ENCODE measurements at regions not wholly inside any gene's neighbourhood (a gene's known extent, or its start where the extent isn't known, plus 50 kb on each side); places are given as distances from the start of the nearest gene placed in this dataset.

DNA sequence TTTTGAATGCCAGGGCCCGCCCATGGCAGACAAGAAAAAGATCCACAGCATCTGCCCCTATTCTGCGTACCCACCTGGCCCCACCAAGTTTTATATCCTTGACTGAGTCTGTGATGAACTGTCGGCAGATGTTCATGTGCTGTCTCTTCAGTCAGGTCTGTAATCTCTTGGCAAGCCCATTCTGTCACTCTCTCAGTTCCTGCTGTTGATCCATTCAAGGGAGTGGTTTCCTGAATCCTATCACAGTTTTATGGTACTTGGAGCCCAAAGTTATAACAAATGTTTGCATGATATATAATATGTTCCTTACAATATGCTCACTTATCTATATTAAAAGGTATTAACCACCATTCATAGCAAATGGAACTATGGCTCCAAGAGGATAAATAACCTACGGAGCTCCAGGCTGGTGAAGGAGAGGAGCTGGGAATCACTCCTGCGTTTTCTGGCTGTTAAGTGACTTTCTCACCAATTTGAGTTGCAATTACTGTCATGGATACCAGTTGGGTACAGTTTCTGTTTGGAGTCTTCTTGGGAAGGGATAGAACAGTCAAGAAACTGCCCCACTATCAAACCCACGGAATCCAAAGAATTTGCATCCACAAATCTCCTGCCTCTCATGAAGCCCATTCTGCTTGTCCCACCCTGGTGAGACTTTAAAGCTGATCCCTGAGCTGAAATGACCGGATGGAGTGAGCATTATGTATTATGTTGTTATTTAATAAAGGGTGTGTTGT, 103.4 kb upstream of the SPRY4 start:
- DNase-seq (no peak), ATAC-seq (replicated peaks) (no peak)
- H3K27ac Mint-ChIP-seq: no peak overlapping the region
- no peaks in the 10 kb centered on the region for H3K9me3 Mint-ChIP-seq
- peaks cover 0 to 2% of the 10 kb centered on the region in 2 donors for H3K36me3 Mint-ChIP-seq
- no peak overlapping the region for H3K4me3 Mint-ChIP-seq
- peaks cover 31 to 42% of the 10 kb centered on the region in 2 donors for H3K4me1 Mint-ChIP-seq
- peaks cover 0 to 5% of the 10 kb centered on the region in 2 donors for H3K27me3 Mint-ChIP-seq

DNA sequence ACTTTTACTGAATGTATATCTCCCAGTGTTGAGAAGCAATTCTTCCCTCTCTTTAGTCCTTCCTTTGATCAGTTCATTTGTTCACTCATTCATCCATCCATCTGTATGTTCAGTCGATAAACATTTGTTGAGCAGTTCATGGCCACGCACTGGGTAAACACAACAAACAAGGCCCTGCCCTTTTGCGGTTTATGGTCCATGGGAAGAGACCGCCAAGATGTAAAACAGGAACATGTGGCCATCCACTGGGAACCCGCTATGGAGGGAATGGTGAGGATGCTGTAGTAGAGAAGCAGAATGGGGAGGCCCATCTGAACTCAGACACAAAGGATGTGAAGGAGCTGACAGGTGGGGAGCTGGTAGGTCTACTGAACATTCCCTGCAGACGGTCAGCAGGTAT, 102.7 kb upstream of the SPRY4 start:
- H3K4me3 Mint-ChIP-seq: no peak overlapping the region
- ATAC-seq (replicated peaks): no peak

DNA sequence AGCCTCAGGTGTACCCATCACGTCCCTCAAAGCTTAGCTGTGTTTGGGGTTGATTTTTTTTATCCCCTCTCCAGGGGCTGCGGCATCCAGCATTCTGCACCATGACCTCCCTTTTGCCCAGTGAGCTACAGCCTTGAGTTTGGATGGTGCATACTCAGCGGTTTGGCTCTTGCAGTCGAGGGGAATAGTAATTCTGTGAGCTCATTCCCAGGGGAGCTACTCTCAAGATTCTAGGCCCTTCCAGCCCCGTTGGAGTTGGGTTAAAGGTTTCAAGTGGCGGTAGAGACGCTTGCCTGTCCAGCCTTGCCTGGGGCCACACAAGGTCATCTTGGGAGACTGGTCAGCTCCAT, 102.2 kb upstream of the SPRY4 start:
- Mint-ChIP-seq H3K9me3 (no peaks in the 10 kb centered on the region), H3K4me1 (peaks cover 23 to 35% of the 10 kb centered on the region in 2 donors), H3K27me3 (peaks cover 0 to 5% of the 10 kb centered on the region in 2 donors), H3K36me3 (peaks cover 0 to 2% of the 10 kb centered on the region in 2 donors), H3K27ac (no peak overlapping the region), H3K4me3 (no peak overlapping the region)
- no peak for DNase-seq
- ATAC-seq (replicated peaks): no peak

More for the DNA sequence above, 102.7 kb upstream of the SPRY4 start:
- no peak for DNase-seq
- Mint-ChIP-seq H3K9me3 (no peaks in the 10 kb centered on the region), H3K27ac (no peak overlapping the region), H3K4me1 (peaks cover 27 to 40% of the 10 kb centered on the region in 2 donors), H3K27me3 (peaks cover 0 to 5% of the 10 kb centered on the region in 2 donors), H3K36me3 (peaks cover 0 to 2% of the 10 kb centered on the region in 2 donors)

DNA sequence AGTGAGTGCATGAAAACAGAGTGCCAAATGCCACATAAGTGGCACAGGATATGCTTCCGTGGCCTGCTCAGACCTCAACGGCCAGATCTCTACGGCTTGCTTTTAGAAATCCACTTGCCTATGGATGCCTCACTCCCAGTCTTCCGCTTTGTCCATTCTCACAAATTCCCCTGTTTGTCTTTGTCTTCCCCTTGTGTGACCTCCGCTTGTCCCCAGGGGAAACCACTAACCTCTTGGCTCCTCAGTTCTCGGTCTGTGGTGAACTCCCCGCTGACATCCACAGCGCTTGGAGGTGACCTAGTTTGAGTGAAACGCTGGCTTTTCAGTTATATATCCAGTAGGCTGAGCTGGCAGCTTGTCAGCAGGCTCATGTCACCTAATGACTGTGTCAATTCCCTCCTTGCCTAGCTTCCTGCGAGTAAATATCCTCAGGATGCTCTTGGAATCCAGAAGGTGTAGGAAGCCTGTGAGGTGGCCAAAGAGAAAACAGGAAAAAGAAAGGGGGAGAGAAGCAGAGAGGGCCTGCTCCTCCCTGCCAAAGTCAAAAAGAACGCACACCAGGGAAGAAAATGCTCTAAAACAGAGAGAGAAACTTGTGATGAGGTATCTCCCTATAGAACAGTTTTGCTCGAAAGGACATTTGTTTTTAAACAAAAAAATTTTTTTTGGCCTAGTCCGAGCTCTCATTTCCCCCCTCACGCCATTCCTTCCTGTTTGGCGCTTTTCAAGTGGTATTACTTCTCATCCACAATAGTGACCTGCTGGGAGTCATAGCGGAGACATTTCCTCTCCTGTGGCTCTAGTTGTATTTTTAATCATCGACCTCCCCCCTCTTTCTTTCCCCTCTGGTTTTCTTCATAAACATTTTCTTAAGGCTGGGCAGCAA, 101.6 kb upstream of the SPRY4 start:
- Mint-ChIP-seq H3K9me3 (no peaks in the 10 kb centered on the region), H3K36me3 (peaks cover 0 to 2% of the 10 kb centered on the region in 2 donors), H3K27ac (no peak overlapping the region), H3K27me3 (peaks cover 0 to 5% of the 10 kb centered on the region in 2 donors), H3K4me3 (peak overlapping the region in 1 of 2 donors; percentile 29), H3K4me1 (peaks cover 21 to 33% of the 10 kb centered on the region in 2 donors)
- peak; percentile 21 for DNase-seq
- peak; percentile 78 to 87 for ATAC-seq (replicated peaks)

DNA sequence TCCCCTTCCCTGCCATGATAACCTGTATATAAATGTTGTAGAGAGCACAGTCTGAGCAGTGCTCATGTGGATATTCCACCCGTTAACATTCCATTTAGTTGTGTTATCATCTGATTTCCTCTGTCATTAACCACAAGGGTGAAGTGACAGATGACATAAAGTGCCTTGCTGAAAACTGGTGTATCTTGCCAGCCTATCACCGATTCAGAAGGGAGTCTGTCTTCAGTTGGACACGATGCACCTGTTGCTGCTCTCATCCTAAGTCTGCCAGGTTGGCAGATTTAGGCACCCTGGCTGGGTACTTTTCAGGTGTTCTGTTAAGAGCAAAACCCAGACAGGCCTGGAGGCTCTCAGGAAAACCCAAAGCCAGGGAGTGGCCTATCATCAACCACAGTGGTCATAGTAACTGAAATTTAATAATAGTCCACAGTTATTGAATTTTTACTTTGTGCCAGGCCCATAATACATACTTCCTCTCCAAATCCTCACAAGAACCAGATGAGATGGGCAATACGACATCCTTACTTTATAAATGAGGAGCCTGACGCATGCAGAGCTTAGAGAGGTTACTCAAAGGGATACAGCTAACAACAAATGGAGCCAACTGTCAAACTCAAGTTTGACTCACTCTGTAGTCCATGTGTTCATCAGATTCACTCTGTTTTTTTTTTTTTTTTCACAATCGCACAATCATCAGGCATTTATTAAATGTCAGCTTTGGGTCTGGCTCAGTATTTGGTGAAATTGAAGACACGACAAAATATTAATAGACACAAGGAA, 100.7 kb upstream of the SPRY4 start:
- Mint-ChIP-seq H3K9me3 (no peaks in the 10 kb centered on the region), H3K4me3 (no peak overlapping the region), H3K27ac (no peak overlapping the region), H3K36me3 (peaks cover 0 to 2% of the 10 kb centered on the region in 2 donors), H3K4me1 (peaks cover 29 to 42% of the 10 kb centered on the region in 2 donors), H3K27me3 (peaks cover 0 to 5% of the 10 kb centered on the region in 2 donors)
- DNase-seq (no peak), ATAC-seq (replicated peaks) (no peak)

DNA sequence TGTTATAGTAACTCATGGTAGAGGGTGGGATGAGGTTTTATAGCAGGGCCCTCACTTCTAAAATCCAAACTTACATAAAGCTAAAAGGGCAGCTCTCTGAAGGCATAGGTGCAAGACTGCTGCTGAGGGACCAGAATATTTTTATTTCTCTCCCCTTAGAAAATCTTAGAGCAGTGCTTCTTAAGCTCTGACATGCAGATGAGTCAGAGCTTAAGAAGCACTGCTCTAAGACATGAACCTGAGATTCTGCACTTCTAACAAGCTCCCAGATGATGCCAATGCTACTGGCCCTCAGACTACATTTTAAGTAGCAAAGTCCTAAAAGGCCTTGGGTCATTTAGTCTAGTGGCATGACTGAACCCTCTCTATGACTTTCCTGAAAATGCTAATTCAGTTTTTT, 97.6 kb upstream of the SPRY4 start:
- DNase-seq (no peak), ATAC-seq (replicated peaks) (no peak)
- Mint-ChIP-seq H3K9me3 (no peaks in the 10 kb centered on the region), H3K36me3 (peaks cover 0 to 2% of the 10 kb centered on the region in 2 donors), H3K4me3 (no peak overlapping the region), H3K27me3 (peaks cover 0 to 5% of the 10 kb centered on the region in 2 donors), H3K27ac (no peak overlapping the region), H3K4me1 (peaks cover 36 to 65% of the 10 kb centered on the region in 2 donors)

DNA sequence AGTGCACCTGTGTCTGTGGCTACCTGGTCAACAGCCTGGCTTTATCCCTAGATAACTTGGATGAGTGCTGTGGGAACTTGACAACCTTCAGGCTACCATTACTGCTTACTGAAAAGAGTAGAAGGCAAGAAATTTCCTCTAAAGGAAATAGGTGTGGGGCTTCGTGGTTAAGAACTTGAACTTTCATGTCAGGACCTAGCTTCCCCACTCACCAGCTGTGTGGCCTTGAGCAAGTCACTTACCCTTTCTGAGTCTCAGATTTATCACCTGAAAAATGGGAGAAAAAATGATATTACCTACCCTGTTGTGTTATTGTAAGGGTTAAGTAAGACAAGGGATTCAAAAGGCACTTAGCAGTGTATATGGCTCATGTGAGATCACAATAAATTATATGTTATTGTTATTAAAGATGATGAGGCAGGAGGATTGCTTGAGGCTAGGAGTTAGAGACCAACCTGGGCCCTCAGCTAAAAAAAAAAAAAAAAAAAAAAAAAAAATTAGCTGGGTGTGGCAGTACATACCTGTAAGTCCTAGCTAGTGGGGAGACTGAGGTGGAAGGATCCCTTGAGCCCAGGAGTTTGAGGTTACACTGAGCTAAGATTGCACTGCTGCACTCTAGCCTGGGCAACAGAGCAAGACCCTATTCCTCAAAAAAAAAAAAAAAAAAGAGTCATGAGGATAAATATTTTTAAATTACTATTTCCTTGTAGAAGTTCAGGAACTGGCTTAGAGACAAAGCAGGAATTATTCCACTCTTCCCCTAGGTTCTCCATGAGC, 97.0 kb upstream of the SPRY4 start:
- Mint-ChIP-seq H3K27ac (no peak overlapping the region), H3K4me3 (no peak overlapping the region), H3K36me3 (peaks cover 0 to 2% of the 10 kb centered on the region in 2 donors), H3K27me3 (peaks cover 0 to 2% of the 10 kb centered on the region in 2 donors), H3K4me1 (peaks cover 31 to 60% of the 10 kb centered on the region in 2 donors), H3K9me3 (no peaks in the 10 kb centered on the region)
- DNase-seq: no peak
- no peak for ATAC-seq (replicated peaks)

DNA sequence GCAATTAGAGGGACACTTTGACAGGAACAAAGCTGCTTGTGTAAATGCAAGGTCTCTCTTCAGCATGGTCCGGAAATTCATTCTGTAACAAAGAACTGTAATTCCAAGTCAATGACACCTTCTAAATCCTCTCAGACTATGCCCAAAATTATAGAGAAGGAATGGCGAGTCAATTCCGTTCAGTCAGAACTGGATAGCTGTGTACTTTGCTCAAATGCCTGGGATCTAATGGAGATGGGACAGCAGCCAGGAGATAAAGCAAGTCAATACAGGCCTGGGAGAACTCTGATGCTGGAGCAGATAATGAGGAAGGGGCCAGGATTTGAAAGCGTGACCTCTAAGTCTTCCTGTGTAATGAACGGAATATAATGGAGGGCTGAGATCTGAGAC, 96.4 kb upstream of the SPRY4 start:
- DNase-seq (no peak), ATAC-seq (replicated peaks) (no peak)
- H3K4me3 Mint-ChIP-seq: no peak overlapping the region
- no peaks in the 10 kb centered on the region for H3K27me3 Mint-ChIP-seq
- H3K27ac Mint-ChIP-seq: no peak overlapping the region
- H3K4me1 Mint-ChIP-seq: peaks cover 27 to 54% of the 10 kb centered on the region in 2 donors
- H3K9me3 Mint-ChIP-seq: no peaks in the 10 kb centered on the region
- H3K36me3 Mint-ChIP-seq: peaks cover 0 to under 1% of the 10 kb centered on the region in 2 donors

DNA sequence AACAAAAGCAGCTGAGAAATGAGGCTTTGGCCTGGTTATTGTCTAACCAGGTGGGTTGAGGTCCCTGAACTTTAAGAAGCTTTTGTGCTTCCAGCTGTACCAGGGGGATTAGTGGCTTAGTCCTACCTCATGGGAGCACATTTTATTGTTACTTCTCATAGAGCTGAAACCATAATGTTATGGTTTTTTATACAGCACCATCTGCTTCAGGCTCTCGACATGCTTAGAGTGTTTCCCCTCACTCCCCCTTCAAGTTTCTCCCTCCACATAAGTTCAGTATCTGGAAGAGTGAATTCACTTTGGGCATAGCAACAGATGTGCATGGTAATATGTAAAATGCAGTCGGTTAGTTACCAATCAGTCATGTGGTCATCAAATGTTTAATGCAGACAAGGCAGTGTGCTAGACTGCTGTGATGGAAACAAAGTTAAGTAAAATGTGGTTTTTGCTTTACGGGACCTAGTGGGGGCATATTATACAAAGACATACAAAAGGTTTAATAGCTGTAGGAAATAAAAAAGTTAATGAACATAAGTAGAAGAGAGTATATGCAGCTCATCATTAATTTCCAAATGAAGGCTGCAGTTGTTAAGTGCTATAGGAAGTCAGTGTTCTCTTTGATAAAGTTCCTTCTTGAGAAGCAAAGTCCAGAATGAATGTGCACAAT, 95.9 kb upstream of the SPRY4 start:
- Mint-ChIP-seq H3K36me3 (no peaks in the 10 kb centered on the region), H3K9me3 (no peaks in the 10 kb centered on the region), H3K4me1 (peaks cover 26 to 49% of the 10 kb centered on the region in 2 donors), H3K27ac (no peak overlapping the region), H3K27me3 (no peaks in the 10 kb centered on the region), H3K4me3 (no peak overlapping the region)
- DNase-seq (no peak), ATAC-seq (replicated peaks) (no peak)

DNA sequence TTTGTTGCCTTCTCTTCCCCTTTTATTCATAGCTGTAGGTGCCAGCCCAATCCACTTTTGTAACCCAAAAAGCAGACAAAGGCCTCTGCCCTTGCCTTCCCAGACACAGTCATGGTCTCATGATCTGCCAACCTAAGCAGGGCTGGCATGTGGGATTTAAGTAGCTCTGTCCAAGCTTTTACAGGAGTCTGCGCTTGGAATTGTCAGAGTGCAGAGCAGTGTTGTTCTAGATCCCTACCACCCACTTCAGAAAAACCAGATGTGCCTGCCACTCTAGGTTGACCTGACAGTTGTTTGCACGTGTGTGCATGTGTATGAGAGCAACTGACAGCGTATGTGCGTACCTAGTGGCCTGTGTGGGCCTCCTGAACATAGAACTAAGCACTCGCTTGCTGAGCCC, 87.8 kb upstream of the SPRY4 start:
- no peak for ATAC-seq (replicated peaks)

DNA sequence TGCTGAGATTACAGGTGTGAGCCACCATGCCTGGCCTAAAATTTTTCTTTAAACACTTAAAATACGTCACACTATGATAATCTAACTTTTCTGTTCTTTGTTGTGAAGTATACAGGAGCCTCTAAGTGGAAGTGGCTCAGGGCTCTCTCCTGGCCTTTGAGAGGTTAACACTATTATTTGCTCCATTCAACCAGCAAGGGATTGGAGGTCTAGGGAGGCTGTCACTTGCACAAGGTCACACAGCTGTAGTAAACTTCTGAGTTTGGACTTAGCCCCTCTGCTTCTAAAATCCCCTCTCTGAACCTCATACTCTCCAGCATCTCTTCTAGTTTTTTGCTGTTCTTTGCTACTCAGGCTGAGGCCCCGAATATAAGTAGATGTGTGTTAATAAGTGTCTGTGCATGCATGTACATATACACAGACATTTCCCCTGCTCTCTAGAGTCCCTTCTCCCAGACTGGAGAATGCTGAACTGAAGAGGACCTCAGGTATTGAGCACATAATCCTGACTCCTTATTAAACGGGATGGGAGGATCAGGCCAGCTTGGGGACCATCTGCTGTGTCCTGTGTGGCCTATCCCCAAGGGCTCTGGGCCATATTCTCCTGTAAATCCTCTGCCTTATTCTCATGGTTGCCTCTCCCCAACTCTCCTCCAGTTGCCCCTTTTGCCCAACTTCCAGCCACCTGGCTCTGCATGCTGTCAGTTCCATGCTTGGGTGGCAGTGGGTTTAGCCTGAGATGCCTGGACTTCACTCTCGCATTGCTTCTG, 87.0 kb upstream of the SPRY4 start:
- DNase-seq (no peak), ATAC-seq (replicated peaks) (no peak)
- no peak overlapping the region for H3K4me3 Mint-ChIP-seq
- no peaks in the 10 kb centered on the region for H3K36me3 Mint-ChIP-seq
- H3K27ac Mint-ChIP-seq: no peak overlapping the region
- no peaks in the 10 kb centered on the region for H3K9me3 Mint-ChIP-seq
- peaks cover 0 to 4% of the 10 kb centered on the region in 2 donors for H3K27me3 Mint-ChIP-seq
- peaks cover 3 to 15% of the 10 kb centered on the region in 2 donors for H3K4me1 Mint-ChIP-seq

More for the DNA sequence above, 87.8 kb upstream of the SPRY4 start:
- Mint-ChIP-seq H3K27me3 (no peaks in the 10 kb centered on the region), H3K4me3 (no peak overlapping the region), H3K4me1 (peaks cover 3 to 19% of the 10 kb centered on the region in 2 donors), H3K9me3 (no peaks in the 10 kb centered on the region), H3K27ac (no peak overlapping the region), H3K36me3 (no peaks in the 10 kb centered on the region)
- DNase-seq: no peak

DNA sequence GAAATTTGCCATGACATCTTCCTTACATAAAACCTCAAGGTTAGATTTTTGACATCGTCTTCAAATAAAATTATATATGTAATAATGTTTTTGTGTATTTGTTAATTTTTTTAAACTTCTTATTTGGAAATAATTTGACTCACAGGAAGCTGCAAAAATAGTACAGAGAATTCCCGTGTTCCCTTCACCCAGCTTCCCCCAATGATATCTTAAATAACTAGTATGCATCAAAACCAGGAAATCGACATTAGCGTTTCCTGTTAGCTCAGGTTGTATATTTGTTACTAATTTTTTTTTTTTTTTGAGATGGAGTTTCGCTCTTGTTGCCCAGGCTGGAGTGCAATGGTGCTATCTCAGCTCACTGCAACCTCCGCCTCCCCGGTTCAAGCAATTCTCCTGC, 86.3 kb upstream of the SPRY4 start:
- ATAC-seq (replicated peaks) (no peak), DNase-seq (no peak)
- Mint-ChIP-seq H3K36me3 (no peaks in the 10 kb centered on the region), H3K27ac (no peak overlapping the region), H3K27me3 (peaks cover 0 to 4% of the 10 kb centered on the region in 2 donors), H3K4me1 (peaks cover 3 to 15% of the 10 kb centered on the region in 2 donors), H3K4me3 (no peak overlapping the region), H3K9me3 (no peaks in the 10 kb centered on the region)
